ENCODE measurements at regions not wholly inside any gene's neighbourhood (a gene's known extent, or its start where the extent isn't known, plus 50 kb on each side); places are given as distances from the start of the nearest gene placed in this dataset.

- Histone ChIP-seq H3K9me3 (ENCODE audit: low read length) (no peaks in the 10 kb centered on the region), H3K79me2 (ENCODE audit: low read length) (no peaks in the 10 kb centered on the region), H3K4me2 (ENCODE audit: low read length) (no peak overlapping the region), H3K27ac (ENCODE audit: low read length) (no peak overlapping the region), H3F3A (ENCODE audit: low read length, unreplicated experiment) (no peaks in the 10 kb centered on the region), H3K9me2 (replicated peaks; ENCODE audit: low read length) (no peaks in the 10 kb centered on the region), H4K20me1 (ENCODE audit: low read length) (no peaks in the 10 kb centered on the region), H3K36me3 (ENCODE audit: low read depth, low read length) (no peaks in the 10 kb centered on the region), H3K27me3 (ENCODE audit: low read length) (no peaks in the 10 kb centered on the region), H3K4me1 (ENCODE audit: insufficient read depth, low read length) (peaks cover 14% of the 10 kb centered on the region), H3K4me3 (ENCODE audit: low read length) (no peak overlapping the region), H2AFZ (ENCODE audit: low read length) (no peak overlapping the region), H3K9ac (ENCODE audit: low read length) (no peak overlapping the region)
- DNase-seq (no peak), ATAC-seq (no peak)
- no peak for TF ChIP-seq EZH2 (IDR thresholded peaks at IDR 0.05; ENCODE audit: low read length, unreplicated experiment)
- TF ChIP-seq CTCF (conservative IDR thresholded peaks at IDR 0.05; ENCODE audit: low read depth, low read length) = no peak
- TF ChIP-seq EZH2phosphoT487 (IDR thresholded peaks at IDR 0.05; ENCODE audit: borderline replicate concordance, low read length) = no peak
- POLR2A ChIA-PET (ENCODE audit: unreplicated experiment) = no interaction called here
- BruUV-seq (replicated peaks) = no TSS peak
- intact Hi-C loops (cut with micrococcal nuclease) = loop anchor here (10.0 kb wide), 1 partner anchor 682 kb away; no protein-coding TSS in a partner anchor
- CTCF ChIA-PET = no interaction called here
These were observed 98.8 kb upstream of the NOCT start for GRCh38 chr4:138916763-138917162.

- no peak overlapping the region for H3K4me2 ChIP-seq (ENCODE audit: low read length)
- H3K36me3 ChIP-seq (ENCODE audit: low read depth, low read length) = no peaks in the 10 kb centered on the region
- BruUV-seq (replicated peaks) = no TSS peak
- no peak overlapping the region for H3K9ac ChIP-seq (ENCODE audit: low read length)
- no peak for ATAC-seq
- no peaks in the 10 kb centered on the region for H3F3A ChIP-seq (ENCODE audit: low read length, unreplicated experiment)
- no peaks in the 10 kb centered on the region for H3K9me3 ChIP-seq (ENCODE audit: low read length)
- ChIA-PET POLR2A (ENCODE audit: unreplicated experiment) (no interaction called here), CTCF (interaction anchor here (0.6 kb wide), 1 partner anchor 47 kb away, joined by 18 read pairs; no protein-coding TSS in a partner anchor)
- H3K4me3 ChIP-seq (ENCODE audit: low read length) = no peak overlapping the region
- no peak for DNase-seq
- H4K20me1 ChIP-seq (ENCODE audit: low read length) = no peaks in the 10 kb centered on the region
- TF ChIP-seq EZH2phosphoT487 (IDR thresholded peaks at IDR 0.05; ENCODE audit: borderline replicate concordance, low read length) = no peak
- no peak for TF ChIP-seq CTCF (conservative IDR thresholded peaks at IDR 0.05; ENCODE audit: low read depth, low read length)
- no peak for TF ChIP-seq EZH2 (IDR thresholded peaks at IDR 0.05; ENCODE audit: low read length, unreplicated experiment)
- H3K9me2 ChIP-seq (replicated peaks; ENCODE audit: low read length) = no peaks in the 10 kb centered on the region
- no peak overlapping the region for H2AFZ ChIP-seq (ENCODE audit: low read length)
- no peak overlapping the region for H3K27ac ChIP-seq (ENCODE audit: low read length)
- H3K27me3 ChIP-seq (ENCODE audit: low read length) = no peaks in the 10 kb centered on the region
- no peaks in the 10 kb centered on the region for H3K79me2 ChIP-seq (ENCODE audit: low read length)
- peaks cover 23% of the 10 kb centered on the region for H3K4me1 ChIP-seq (ENCODE audit: insufficient read depth, low read length)
- intact Hi-C loops (cut with micrococcal nuclease) = loop anchor here (10.0 kb wide), 1 partner anchor 681 kb away; no protein-coding TSS in a partner anchor
These were observed 99.8 kb upstream of the NOCT start for GRCh38 chr4:138915756-138916155.

DNA sequence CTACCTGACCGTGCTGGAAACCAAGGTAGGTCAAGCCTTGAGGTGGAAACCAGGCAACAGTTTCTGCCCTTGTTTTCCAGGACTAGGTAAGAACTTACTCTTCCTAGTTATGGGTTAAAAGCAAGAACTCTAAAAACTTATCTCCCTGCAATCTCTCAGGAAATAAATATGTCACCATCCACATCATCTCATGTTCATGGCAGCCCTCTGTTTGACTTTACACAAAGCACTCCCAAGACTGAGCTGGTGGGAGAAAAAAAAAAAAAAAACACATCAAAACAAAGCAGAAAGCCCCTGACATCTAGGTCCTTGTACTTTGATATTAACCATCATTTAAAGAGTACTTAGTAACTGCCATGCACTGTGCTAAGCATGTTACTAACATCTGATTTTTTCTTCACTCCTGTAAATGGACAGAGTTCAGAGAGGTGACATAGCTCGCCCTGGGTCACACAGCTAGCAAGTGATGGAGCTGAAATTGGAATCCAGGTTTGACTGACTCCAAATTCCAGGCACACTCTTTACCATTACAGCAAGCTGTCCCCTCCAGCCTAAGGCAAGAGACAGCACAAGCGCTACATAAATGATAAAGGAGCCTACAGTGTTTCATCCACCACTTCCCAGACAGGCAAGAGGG lies 102.8 kb upstream of the NOCT start:
- intact Hi-C loops (cut with micrococcal nuclease) = loop anchor here (10.0 kb wide), 1 partner anchor 678 kb away; no protein-coding TSS in a partner anchor
- H3K9ac ChIP-seq (ENCODE audit: low read length) = peak overlapping the region; percentile 58
- CTCF ChIA-PET = no interaction called here

More for the DNA sequence above, 102.8 kb upstream of the NOCT start:
- Histone ChIP-seq H4K20me1 (ENCODE audit: low read length) (no peaks in the 10 kb centered on the region), H2AFZ (ENCODE audit: low read length) (no peak overlapping the region), H3K9me3 (ENCODE audit: low read length) (no peaks in the 10 kb centered on the region), H3K79me2 (ENCODE audit: low read length) (no peaks in the 10 kb centered on the region), H3K36me3 (ENCODE audit: low read depth, low read length) (no peaks in the 10 kb centered on the region), H3F3A (ENCODE audit: low read length, unreplicated experiment) (no peaks in the 10 kb centered on the region), H3K9me2 (replicated peaks; ENCODE audit: low read length) (no peaks in the 10 kb centered on the region), H3K4me3 (ENCODE audit: low read length) (no peak overlapping the region), H3K27ac (ENCODE audit: low read length) (peak overlapping the region; percentile 95), H3K27me3 (ENCODE audit: low read length) (no peaks in the 10 kb centered on the region), H3K4me1 (ENCODE audit: insufficient read depth, low read length) (peaks cover 35% of the 10 kb centered on the region), H3K4me2 (ENCODE audit: low read length) (peak overlapping the region; percentile 91)
- DNase-seq (no peak), ATAC-seq (no peak)
- TF ChIP-seq EZH2phosphoT487 (IDR thresholded peaks at IDR 0.05; ENCODE audit: borderline replicate concordance, low read length) (no peak), CTCF (conservative IDR thresholded peaks at IDR 0.05; ENCODE audit: low read depth, low read length) (no peak), EZH2 (IDR thresholded peaks at IDR 0.05; ENCODE audit: low read length, unreplicated experiment) (no peak)
- no TSS peak for BruUV-seq (replicated peaks)
- POLR2A ChIA-PET (ENCODE audit: unreplicated experiment) = no interaction called here

Data from PC-3 (cell line).